C1 segment of cervical spinal cord (tissue), 14 donors: ENCODE measurements at regions not wholly inside any gene's neighbourhood (a gene's known extent, or its start where the extent isn't known, plus 50 kb on each side); places are given as distances from the start of the nearest gene placed in this dataset.
"Not testable (repeated sequence)": the region's sequence is repeated elsewhere in the genome, so short reads cannot be mapped to it uniquely, and the experiment has no call there.

Experiments
- DNase-seq, 14 donors: peaks; one replicate each; lab custom pipeline; 2025; lab: John Stamatoyannopoulos, UW

DNA sequence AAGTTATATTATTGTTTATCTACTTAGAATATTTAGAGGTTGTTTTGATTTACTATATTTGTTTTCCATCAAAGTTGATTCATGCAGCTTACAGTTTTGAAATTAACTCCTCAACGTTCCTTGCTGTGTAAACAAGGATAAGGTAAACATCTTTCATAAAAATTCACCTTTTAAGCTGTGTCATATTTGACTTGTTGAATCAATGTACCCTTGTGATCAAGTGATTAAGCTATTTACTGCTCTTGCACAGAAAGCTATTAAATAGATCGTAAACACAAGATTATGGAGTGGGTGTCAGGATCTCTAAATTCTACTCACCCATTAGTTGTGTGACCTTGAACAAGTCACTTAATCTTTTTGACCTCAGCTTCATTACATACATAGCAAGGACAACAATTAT, 2054.0 kb upstream of the NUDT12 start:
- no peak for DNase-seq

DNA sequence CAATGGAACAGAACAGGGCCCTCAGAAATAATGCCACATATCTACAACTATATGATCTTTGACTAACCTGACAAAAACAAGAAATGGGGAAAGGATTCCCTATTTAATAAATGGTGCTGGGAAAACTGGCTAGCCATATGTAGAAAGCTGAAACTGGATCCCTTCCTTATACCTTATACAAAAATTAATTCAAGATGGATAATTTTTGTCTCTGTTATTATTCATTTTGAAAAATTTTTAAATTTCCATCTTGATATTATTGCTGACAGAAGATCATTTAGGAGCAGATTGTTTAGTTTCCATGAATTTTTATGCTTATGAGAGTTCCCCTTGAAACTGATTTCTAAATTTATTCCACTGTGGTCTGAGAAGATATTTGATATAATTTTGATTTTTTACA, 2039.8 kb upstream of the NUDT12 start:
- DNase-seq: not testable (repeated sequence)

DNA sequence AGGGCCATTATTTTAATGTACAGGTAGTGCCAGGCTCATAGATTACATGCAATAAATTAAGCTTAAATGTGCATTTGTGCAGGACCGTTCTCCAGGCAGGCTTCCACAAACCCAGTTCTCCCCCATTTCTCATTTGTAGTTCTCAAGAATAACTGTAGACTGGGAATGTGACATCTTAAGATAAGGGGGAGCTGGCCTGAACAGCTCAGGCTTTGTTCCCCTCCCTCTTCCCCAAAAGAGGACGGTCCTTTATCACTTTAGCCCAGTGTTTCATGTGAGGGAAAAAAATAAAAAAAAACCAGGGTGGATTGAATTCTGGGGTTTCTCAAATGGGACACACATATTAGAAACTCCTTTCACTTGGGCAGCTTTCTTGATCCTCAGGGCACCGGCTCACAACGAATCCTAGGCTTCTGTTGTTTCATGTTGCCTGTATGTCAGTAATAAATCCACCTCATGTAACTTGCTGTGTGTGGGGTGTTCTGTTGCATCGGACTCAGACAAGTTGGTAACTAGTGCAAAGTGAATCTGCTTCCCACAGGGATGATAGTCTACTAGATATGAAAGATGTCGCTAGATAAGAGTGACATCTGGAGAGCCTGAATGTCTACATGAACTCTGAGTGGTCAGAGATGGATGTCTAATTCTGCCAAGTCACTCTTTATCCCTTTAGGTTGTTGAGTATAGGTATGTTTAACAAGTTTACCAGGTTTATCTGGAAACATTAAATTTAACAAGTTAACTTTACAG, 2030.6 kb upstream of the NUDT12 start:
- DNase-seq: no peak

DNA sequence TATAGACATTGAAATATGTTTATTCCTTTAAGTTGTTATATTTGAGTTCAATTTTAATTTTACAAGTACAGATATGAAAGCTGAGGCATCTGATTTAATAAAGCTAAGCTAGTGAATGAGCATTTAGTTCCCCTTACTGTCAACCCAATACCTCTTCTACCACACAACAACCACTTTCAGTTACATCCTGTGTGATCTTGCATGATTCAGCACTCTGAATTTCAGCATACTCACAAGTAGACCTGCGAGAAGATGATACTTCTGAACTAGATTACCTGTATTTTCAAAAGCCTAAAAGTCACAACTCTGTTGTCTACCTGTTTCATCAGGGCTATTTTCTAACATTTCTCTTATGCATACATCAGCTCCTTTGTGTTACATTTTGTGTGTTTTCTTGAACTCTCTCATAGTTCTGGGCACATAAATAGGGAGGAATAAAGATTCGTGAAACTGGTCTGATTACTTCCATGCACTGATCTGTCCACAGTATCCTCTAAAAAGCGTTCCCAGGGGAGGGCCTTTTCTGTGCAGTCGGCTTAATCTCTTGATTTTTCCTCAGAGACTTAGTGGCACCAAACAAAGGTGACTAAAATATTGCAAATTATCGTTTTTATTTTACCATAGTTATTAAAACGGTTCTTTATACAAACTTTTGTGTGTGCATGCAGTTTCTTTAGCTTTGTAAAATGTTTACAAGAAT, 2025.5 kb upstream of the NUDT12 start:
- no peak for DNase-seq

DNA sequence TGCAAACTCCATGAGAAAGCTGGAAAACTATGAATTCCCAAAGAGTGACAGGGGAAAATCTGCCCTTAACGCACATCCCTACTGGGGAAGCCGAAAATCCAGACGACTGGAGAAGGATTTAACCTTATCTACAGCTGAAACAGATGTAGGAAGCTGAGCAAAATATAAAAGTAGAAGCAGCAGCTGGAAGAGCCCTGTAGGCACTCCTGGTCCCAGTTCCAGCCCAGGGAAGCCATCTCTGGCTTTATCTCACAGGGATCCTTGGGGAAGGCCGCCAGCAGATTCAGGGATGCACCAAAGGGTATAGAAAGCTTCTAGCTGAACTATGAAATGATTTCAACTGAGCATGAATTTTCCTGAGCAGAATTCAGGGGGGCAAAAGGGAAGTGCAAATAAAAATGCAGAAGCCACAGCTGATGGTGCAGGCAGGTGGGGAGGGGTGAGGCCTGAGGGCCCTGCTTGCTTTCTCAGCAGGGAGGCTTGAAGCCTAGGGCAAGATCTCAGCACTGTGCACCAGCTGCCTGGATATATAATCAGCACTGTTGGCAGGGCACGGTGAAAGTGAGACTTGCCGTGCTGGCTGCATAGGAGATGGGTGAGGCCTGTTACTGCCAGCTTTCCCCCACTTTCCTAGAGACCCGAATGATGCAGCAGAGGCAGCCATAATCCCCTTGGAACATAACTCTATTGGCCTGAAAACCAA, 2019.5 kb upstream of the NUDT12 start:
- DNase-seq: no peak

DNA sequence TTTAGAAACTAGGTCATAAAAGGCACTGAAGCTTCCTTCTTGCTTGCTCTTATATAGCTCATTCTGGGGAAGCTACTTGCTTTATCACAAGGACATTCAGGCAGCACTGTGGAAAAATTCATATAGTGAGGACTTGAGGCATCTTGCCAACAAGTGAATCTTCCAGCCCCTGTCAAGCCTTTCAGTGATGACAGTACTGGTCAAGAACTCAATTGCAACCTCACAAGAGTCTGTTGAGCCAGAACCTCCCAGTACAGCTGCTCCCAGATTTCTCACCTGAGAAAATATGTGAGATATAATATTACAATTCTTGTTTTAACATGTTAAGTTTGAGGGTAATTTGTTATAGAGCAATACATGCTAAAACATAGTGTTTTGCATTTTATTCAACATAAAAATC, 2011.0 kb upstream of the NUDT12 start:
- DNase-seq: no peak

DNA sequence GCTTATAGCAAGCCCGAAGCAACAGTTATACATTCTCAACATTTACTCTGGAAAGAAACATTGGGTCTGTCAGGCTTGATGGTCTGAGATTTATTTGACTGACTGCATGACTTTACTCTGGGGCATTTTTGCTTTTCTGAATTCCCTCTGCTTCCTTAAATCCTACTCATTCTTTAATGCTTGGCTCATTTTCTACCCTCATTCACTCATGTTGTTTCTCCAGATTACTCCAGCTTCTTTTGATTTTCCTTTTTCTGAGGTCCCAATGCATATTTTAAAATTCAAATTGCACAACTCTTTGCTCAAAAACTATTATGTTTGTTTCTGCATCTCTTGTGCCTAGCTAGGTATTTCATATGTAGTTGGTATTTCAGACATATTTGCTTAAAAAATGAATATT, 2002.9 kb upstream of the NUDT12 start:
- no peak for DNase-seq

DNA sequence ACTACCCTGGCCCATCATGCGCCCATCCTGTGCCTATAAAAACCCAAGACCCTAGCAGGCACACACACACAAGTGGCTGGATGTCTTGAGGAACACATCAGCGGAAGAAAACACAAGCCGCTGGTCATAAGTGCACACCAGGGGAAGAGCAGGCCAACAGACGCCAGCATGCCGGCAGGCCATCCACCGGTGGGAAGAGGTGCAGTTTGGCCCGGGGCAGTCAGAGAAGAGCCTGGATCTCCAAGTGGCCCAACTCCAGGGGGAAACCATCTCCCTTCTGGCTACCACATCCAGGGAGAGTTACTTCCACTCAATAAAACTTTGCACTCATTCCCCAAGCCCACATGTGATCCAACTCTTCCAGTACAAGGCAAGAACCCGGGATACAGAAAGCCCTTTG, 2001.3 kb upstream of the NUDT12 start:
- DNase-seq: no peak

DNA sequence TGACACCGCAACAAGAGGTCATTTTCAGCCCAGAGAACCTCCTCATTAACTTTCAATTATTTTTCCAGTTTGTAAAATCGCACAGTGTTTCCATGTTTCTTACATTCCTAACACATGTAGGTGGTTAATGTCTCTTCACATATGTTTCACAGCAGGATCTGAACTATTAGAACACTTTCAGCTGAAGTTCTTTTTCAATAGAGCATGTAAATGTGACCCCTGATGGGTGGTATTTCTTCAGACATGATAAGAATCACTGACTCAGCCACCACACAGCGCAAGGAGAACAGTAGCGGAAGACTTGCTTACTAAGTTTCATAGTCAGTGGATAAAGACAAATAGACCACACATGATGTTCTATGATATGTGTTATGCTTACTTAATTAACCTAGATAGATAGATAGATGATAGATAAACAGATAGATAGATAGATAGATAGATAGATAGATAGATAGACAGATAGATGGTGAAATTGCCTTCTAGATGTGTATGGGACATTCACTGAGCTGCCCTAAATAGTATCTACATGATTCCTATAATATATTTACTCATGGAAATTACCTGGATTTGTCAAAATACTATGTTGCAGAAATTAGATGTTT, 1992.1 kb upstream of the NUDT12 start:
- no peak for DNase-seq

DNA sequence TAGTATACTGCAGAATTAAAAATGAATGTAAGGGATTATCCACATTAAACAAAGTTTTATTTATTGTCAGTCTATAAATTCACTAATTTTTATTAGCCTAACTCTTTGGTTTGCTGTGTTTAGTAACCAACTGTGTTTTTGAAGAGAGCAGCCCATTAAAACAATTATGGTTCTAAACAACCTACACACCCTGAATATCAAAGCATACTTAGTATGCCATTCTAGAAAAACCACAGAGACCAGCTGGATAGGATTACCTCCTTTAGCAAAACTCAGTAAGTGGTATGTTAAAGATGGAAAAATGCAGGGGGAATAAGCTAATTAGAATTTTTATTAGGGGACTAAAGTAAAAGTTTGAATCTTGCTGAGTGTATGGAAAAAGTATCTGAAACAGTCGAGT, 1981.7 kb upstream of the NUDT12 start:
- no peak for DNase-seq

DNA sequence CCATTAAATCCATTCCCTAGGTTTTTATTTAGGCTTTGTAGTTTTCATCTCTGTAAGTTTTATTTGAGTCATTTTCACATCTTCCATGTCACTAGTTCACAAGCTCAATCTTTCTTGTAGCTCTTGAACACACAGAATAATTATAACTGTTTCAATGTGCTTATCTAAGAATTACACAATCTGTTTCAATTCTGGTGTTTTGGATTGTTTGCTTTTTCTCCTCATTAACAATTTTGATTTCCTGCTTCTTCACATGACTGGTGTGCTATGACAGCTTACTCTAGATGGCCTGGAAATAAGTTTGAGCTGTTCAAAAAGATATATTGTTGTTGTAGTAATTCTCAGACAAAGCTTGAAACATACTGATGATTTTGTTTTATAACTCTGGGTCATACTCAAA, 1974.1 kb upstream of the NUDT12 start:
- DNase-seq: no peak

DNA sequence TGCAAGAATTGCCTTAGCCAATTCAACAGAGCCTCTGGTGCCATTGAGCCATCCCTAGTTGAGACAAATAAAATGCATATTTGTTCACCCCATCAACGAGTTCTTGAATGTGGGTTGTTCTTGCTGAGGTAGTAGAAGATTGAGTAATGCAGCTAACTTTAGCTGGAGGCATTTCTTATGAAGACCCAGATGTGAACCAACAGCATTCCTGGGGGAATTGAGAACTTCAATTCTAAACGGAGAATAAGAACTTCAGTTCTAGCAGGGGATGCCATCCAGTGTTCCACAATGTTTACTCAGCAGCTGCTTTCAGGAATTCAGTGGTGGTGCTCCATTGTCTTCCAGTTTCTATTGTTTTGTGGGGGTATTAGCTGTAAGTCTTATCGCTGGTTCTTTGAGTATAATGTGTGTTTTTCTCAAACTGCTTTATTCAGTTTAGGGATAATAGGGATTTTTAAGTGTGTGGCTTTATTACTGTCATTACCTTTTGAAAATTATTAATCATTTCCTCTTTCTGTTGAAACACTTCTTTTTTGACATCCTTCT, 1968.2 kb upstream of the NUDT12 start:
- no peak for DNase-seq

DNA sequence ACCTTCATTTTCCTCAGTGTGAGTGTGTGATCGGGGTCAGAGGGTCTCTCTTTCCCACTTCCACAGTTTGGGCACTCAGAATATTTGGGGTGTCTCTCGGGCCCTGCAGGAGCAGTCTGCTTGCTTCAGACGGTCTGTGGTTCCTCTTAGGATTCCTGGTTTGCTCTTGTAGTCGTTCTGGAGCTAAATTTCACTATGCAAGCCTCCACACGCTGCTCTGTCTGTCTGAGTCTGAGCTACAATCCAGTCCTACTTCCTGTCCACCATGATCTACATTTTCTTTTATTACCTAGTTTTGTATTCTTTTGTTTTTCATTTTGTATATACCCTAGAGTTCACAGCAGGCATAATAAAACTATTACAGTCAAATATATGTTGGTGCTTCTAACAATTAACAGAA, 1967.3 kb upstream of the NUDT12 start:
- DNase-seq: no peak

DNA sequence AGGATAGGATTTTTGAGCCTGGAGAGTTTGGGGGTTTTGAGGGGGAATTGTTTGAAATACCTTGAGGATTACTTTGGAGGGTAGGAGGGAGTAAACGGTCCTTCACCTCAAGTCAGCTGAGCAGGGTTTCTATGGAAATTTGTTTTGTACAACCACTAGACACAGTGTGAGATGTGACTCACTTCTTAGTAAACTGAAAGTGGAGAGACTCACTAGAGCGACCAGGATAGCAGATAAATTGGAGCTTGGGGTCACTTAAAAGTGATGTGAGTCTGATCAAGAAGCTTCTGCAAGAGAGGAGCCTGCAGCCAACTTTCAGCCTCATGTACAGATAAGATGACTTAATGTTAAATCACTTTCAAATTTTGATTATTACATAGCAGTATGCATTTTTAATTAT, 1945.9 kb upstream of the NUDT12 start:
- DNase-seq: no peak

DNA sequence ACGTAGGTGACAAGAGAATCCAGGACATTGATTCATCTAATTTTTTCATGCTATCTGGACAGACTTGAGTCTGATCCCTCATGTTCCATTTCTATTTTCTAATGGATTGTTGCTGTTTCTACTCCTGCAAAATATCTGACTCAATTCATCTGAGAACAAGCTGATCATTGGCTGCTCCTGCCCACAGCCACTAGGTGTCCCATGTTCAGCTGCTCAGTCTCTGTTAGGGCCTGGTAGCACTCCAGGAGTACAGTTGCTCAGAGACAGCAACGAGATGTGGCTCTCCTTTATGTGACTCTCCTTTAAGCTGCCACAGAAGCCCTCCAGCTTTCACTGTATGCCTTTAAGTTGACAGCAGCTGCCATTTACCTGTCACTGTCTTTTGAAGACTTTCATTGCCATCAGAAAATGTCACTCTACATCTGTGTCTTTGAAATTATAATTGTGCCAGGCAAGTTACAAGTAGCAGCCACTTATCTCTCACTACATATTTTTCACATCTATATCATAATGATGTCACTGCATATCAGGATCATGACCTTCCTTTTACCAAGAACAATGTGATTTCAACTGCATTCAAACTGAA, 1944.2 kb upstream of the NUDT12 start:
- no peak for DNase-seq

DNA sequence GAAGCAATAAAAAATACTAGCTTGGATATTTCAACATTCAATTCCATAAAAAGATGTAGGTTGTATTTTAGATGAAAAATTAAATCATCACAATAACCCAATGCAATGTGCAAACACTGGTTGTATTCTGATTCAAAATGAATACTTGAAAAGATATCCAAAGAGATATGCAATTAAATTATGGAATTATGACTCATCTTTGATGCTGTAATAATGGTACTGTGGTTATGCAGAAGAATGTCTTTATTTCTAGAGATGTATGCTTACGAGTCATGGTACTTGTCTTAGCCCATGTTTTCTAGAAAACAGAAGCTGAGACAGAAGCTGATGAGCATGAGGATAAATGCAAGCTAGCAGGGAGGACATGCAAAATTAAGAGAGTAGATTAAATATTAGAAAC, 1941.4 kb upstream of the NUDT12 start:
- no peak for DNase-seq

DNA sequence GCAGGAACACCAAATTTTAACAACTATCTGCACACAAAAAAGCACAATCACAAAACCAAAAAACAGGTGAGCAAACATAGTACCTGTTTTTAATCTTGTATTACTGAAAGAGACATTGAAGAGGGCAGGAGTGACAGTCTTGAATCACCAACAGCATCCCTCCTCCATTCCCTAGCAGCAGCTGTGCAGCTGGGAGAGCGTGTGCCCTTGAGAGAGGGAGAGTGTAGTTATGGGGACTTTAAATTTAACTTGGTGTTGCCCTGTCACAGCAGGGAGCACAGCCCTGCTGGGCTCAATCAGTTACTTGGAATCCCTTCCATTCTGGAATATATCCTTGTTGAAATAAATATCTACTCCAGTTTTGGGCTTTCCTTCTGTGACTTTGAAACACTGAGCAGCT, 1938.7 kb upstream of the NUDT12 start:
- no peak for DNase-seq

DNA sequence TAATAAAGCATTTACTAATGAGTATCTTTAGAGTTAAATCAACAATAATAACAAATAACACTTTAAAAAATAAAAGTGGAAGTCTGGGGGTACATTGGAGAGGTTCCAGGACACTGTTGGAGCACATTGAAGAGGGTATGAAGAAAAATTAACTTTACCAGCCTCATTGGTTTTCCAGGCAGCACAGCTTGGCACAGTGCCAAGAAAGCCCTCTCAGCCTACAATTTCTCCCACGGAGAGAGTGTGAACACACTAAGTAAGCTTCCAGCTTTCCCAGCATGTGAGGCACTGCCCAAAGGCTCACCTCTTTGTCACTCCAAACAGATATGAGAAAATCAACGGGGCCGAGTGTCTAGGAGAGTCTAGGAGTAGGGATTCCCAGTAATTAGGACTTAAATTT, 1912.8 kb upstream of the NUDT12 start:
- no peak for DNase-seq

DNA sequence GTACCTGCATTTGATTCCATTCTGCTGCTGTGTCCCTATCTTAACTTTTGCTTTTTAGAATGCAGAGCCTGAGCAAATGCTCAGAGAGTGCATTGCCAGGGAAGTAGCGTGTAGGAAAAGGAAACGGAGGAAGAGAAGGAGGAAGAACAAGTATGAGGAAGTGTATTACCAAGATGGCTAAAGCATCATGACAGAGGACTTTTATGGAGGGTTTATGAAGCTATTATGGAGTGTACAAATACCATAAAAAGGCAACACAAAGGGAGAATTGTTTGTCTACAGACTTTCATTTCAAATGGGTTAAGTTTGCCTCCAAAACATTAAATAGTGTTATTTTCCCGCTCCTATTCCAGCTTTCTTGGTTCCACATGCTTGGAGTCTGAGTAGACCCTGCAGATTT, 1899.8 kb upstream of the NUDT12 start:
- no peak for DNase-seq

DNA sequence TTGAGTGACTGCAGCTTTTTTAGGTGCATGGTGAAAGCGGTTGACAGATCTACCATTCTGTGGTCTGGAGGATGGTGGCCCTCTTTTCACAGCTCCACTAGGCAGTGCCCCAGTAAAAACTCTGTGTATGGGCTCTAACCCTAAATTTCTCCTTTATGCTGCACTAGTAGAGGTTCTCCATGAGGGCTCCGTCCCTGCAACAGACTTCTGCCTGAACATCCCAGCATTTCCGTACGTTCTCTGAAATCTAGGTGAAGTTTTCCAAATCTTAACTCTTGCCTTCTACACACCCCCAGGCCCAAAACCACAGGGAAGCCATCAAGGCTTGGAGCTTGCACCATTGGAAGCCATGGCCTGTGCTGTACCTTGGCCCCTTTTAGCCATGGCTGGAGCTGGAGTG, 1898.1 kb upstream of the NUDT12 start:
- DNase-seq: no peak

DNA sequence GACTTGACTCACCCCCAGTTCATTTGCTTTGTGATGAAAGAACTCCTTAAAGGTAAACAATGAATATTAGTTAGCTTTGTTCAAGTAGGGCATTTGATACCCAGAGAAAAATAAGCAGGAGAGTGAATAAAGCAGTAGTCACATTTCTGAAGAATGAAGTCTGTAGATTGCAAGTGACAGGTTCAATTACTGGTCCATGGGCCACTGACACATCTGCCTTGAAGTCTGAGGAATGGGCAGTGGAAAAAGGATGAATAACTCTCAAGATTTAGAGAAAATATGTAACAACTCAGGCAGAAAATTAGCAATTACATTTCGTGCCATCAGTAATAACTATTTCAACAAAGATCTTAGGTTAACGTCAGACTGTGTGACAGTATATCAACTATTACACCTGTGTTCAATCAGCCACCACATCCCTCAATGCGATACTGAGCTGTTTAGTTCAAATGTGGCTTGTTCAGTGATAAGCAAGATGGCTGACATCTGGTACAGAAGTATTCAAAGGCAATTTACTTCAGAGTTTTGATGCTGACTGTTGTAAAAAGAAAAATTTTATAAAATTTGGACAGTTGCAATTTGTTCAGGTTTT, 1890.7 kb upstream of the NUDT12 start:
- DNase-seq: no peak
